GM12874 (cell line): ENCODE measurements at regions not wholly inside any gene's neighbourhood (a gene's known extent, or its start where the extent isn't known, plus 50 kb on each side); places are given as distances from the start of the nearest gene placed in this dataset.

Experiments used
- CTCF ChIP-seq: IDR thresholded peaks from 2 replicates; pipeline ENCODE4 v1.5.1; 2011; ENCODE audit warnings: low read depth, mild to moderate bottlenecking, control low read depth, low read length, moderate library complexity; ENCODE audit not compliant: insufficient read depth

GRCh38 chr4:19159874-19160273, 1091.8 kb upstream of the SLIT2 start:
- TF ChIP-seq CTCF = no peak

GRCh38 chr4:19158107-19158809, 1093.4 kb upstream of the SLIT2 start:
- TF ChIP-seq CTCF = no peak

GRCh38 chr4:19156786-19157185, 1094.9 kb upstream of the SLIT2 start:
- no peak for TF ChIP-seq CTCF

- no peak for TF ChIP-seq CTCF
Observed at GRCh38 chr4:19155568-19155967, 1096.1 kb upstream of the SLIT2 start.

GRCh38 chr4:19152264-19152663, 1099.4 kb upstream of the SLIT2 start:
- TF ChIP-seq CTCF = no peak

GRCh38 chr4:19151684-19152083, 1100.0 kb upstream of the SLIT2 start:
- TF ChIP-seq CTCF = no peak

- no peak for TF ChIP-seq CTCF
Observed at GRCh38 chr4:19146038-19146437, 1105.7 kb upstream of the SLIT2 start.
